Upper lobe of left lung (tissue), 6 donors: ENCODE measurements at regions not wholly inside any gene's neighbourhood (a gene's known extent, or its start where the extent isn't known, plus 50 kb on each side); places are given as distances from the start of the nearest gene placed in this dataset.
A peak's percentile ranks its signal among the peaks of the same experiment; 100 is the strongest.

Experiments used
- ATAC-seq, 2 donors: fragments of 200-7000 bp; cut with Tn5 transposase; one replicate each; pipeline ENCODE4 v1.9.1; 2022; ENCODE audit warnings: mild to moderate bottlenecking in 2 of 2, moderate library complexity in 2 of 2; ENCODE audit not compliant: low FRiP score in 2 of 2
- DNase-seq, 2 donors: peaks; one replicate each; pipeline ENCODE4 v3.0.0-alpha.2; 2019 to 2020
- H3K27ac ChIP-seq, 4 donors: fragments of 200-600 bp; sonication (generic); one replicate each; pipeline ENCODE4 v1.5.1; 2016 to 2019
- H3K27me3 ChIP-seq, 4 donors: fragments of 200-600 bp; sonication (generic); one replicate each; pipeline ENCODE4 v1.5.1; 2017 to 2019
- H3K36me3 ChIP-seq, 4 donors: fragments of 200-600 bp; sonication (generic); one replicate each; pipeline ENCODE4 v1.5.1; 2016 to 2019
- H3K4me1 ChIP-seq, 4 donors: fragments of 200-600 bp; sonication (generic); one replicate each; pipeline ENCODE4 v1.5.1; 2018 to 2019
- H3K4me3 ChIP-seq, 4 donors: fragments of 200-600 bp; sonication (generic); one replicate each; pipeline ENCODE4 v1.5.1; 2017 to 2019; ENCODE audit warnings: mild to moderate bottlenecking in 2 of 4, moderate library complexity in 1 of 4
- H3K9me3 ChIP-seq, 4 donors: fragments of 200-600 bp; sonication (generic); one replicate each; pipeline ENCODE4 v1.5.1; 2018 to 2019
- EP300 ChIP-seq, 4 donors: sonication (generic); formaldehyde crosslinking; IDR thresholded peaks; one replicate each; pipeline ENCODE4 v1.5.1; 2017; ENCODE audit warnings: antibody characterized with exemption in 4 of 4, control low read depth in 2 of 4
- POLR2A ChIP-seq, 4 donors: fragments of 450-650 bp; IDR thresholded peaks; one replicate each; pipeline ENCODE4 v1.5.1; 2016 to 2017; ENCODE audit warnings: antibody characterized with exemption in 4 of 4, mild to moderate bottlenecking in 2 of 4
- POLR2AphosphoS5 ChIP-seq, 2 donors: sonication (generic); formaldehyde crosslinking; IDR thresholded peaks; one replicate each; pipeline ENCODE4 v1.5.1; 2017; ENCODE audit warnings: antibody characterized with exemption in 2 of 2
- WGBS, 2 donors: methylation state at CpG; one replicate each; pipeline ENCODE4 v1.1.5; 2017 to 2018; 5-methylcytosine and 5-hydroxymethylcytosine counted together
- TF ChIP-seq, protein P1 (sequence below), 6 experiments: fragments of 450-650 bp in 4 of 6; fragments of 200-600 bp in 2 of 6; sonication (generic) in 2 of 6; IDR thresholded peaks; one replicate each; pipeline ENCODE4 v1.5.1; 2016 to 2019; ENCODE audit warnings: antibody characterized with exemption in 6 of 6
- donor health status: DM: no; HTN: no; CAD: no; lungs with moderate emphysema.
- donor health status: DM: no; HTN: yes; CAD: no; lungs with severe emphysema.

DNA sequence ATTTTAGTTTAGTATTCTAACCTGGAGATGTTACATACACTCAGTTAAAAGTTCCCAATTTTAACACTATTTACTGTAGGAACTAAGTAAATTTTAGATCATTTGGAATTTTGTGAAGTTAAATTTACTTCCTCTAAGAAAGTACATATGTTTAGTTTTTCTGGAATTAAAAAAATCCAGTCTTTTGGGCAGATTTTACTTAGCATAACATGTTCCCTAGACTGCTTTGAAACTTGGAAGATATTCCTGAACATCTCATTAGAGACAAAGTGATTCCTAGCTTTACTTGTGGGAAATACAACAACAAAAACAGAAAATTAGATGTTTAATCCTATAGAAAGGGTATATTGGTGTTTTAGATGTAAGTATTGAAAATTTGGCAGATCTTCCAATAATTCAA, 930.0 kb upstream of the PTPRD start:
- no peak overlapping the region for H3K4me3 ChIP-seq
- no peak overlapping the region for H3K27ac ChIP-seq
- H3K27me3 ChIP-seq, result no peaks in the 10 kb centered on the region
- no peaks in the 10 kb centered on the region for H3K36me3 ChIP-seq
- DNase-seq, result no peak
- no peaks in the 10 kb centered on the region for H3K9me3 ChIP-seq
- no peaks in the 10 kb centered on the region for H3K4me1 ChIP-seq
- ATAC-seq, result no peak
- TF ChIP-seq POLR2AphosphoS5 (IDR thresholded peaks at IDR 0.05) (no peak), POLR2A (IDR thresholded peaks at IDR 0.05) (no peak), EP300 (IDR thresholded peaks at IDR 0.05) (no peak)
- TF ChIP-seq, protein P1, sequence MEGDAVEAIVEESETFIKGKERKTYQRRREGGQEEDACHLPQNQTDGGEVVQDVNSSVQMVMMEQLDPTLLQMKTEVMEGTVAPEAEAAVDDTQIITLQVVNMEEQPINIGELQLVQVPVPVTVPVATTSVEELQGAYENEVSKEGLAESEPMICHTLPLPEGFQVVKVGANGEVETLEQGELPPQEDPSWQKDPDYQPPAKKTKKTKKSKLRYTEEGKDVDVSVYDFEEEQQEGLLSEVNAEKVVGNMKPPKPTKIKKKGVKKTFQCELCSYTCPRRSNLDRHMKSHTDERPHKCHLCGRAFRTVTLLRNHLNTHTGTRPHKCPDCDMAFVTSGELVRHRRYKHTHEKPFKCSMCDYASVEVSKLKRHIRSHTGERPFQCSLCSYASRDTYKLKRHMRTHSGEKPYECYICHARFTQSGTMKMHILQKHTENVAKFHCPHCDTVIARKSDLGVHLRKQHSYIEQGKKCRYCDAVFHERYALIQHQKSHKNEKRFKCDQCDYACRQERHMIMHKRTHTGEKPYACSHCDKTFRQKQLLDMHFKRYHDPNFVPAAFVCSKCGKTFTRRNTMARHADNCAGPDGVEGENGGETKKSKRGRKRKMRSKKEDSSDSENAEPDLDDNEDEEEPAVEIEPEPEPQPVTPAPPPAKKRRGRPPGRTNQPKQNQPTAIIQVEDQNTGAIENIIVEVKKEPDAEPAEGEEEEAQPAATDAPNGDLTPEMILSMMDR (IDR thresholded peaks at IDR 0.05), result no peak

GRCh38 chr9:11546231-11546630, 933.4 kb upstream of the PTPRD start:
- Histone ChIP-seq H3K4me1 (no peaks in the 10 kb centered on the region), H3K4me3 (no peak overlapping the region), H3K27me3 (no peaks in the 10 kb centered on the region), H3K36me3 (no peaks in the 10 kb centered on the region), H3K27ac (no peak overlapping the region), H3K9me3 (no peaks in the 10 kb centered on the region)
- ATAC-seq (no peak), DNase-seq (no peak)
- TF ChIP-seq, protein P1 (IDR thresholded peaks at IDR 0.05), result no peak
- TF ChIP-seq EP300 (IDR thresholded peaks at IDR 0.05), result no peak
- no peak for TF ChIP-seq POLR2AphosphoS5 (IDR thresholded peaks at IDR 0.05)
- TF ChIP-seq POLR2A (IDR thresholded peaks at IDR 0.05), result no peak
- WGBS, 2 donors, result 56 to 59% methylated on average over 3 of the region's 3 CpGs

DNA sequence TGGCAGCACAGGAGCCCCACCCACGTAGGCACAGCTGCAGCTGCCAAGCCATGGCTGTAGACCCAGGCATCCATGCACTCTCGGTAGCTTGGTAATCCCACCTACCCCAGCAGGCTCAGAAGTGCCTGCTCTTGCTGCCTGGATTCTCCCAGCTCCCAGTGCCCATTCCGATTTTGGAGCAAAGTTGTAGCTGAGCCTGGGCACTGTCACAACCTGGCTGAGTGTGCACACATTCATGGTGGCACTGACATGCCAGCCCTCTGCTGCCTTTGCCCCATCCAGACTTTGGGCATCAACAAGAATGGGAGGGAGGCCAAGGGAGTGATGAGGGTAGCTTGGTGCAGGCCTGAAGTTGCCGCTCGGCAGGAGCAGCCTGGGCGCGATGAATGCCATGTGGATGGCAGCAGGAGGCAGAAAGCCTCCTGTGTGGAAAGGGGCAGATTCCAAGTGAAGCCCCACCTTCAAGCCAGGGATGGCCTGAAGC, 936.6 kb upstream of the PTPRD start:
- peak in 1 of 2 donors; percentile 57 for ATAC-seq
- peak in 1 of 2 donors; percentile 36 for DNase-seq
- 91 to 94% methylated on average over 6 to 7 of the region's 7 CpGs for WGBS, 2 donors
- Histone ChIP-seq H3K4me3 (no peak overlapping the region), H3K27ac (no peak overlapping the region), H3K9me3 (no peaks in the 10 kb centered on the region), H3K27me3 (no peaks in the 10 kb centered on the region), H3K36me3 (no peaks in the 10 kb centered on the region), H3K4me1 (no peaks in the 10 kb centered on the region)
- TF ChIP-seq POLR2A (IDR thresholded peaks at IDR 0.05), result no peak
- no peak for TF ChIP-seq POLR2AphosphoS5 (IDR thresholded peaks at IDR 0.05)
- no peak for TF ChIP-seq EP300 (IDR thresholded peaks at IDR 0.05)

DNA sequence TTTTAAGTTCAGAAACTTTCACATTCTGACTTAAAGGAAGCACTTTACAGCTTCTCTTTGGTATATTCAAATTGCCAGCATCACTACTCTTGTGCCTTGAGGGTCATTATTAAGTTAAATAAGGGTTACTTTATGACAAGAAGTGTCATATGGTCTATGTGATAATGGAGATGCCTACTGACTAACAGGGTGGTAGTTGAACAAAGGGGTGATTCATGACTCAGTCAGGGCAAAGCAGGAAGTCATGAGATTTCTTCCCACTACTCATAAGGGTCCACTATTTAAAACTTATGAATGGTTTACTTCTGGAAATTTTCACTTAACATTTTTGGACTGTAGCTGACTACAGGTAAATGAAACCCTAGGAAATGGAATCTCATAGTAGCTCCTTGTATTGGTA, 938.3 kb upstream of the PTPRD start:
- Histone ChIP-seq H3K27me3 (no peaks in the 10 kb centered on the region), H3K9me3 (no peaks in the 10 kb centered on the region), H3K36me3 (no peaks in the 10 kb centered on the region), H3K4me3 (no peak overlapping the region), H3K4me1 (no peaks in the 10 kb centered on the region), H3K27ac (no peak overlapping the region)
- DNase-seq (no peak), ATAC-seq (no peak)
- TF ChIP-seq POLR2A (IDR thresholded peaks at IDR 0.05) (no peak), POLR2AphosphoS5 (IDR thresholded peaks at IDR 0.05) (no peak), EP300 (IDR thresholded peaks at IDR 0.05) (no peak)
- TF ChIP-seq, protein P1 (IDR thresholded peaks at IDR 0.05), result no peak

- TF ChIP-seq, protein P1 (IDR thresholded peaks at IDR 0.05), result no peak
- TF ChIP-seq POLR2AphosphoS5 (IDR thresholded peaks at IDR 0.05) (no peak), POLR2A (IDR thresholded peaks at IDR 0.05) (no peak), EP300 (IDR thresholded peaks at IDR 0.05) (no peak)
Measured at GRCh38 chr9:11558043-11558442, 945.2 kb upstream of the PTPRD start.

More at GRCh38 chr9:11558043-11558442, 945.2 kb upstream of the PTPRD start:
- Histone ChIP-seq H3K27ac (no peak overlapping the region), H3K36me3 (no peaks in the 10 kb centered on the region), H3K9me3 (no peaks in the 10 kb centered on the region), H3K27me3 (no peaks in the 10 kb centered on the region), H3K4me1 (no peaks in the 10 kb centered on the region), H3K4me3 (no peak overlapping the region)
- 75 to 77% methylated on average over 2 of the region's 2 CpGs for WGBS, 2 donors
- no peak for ATAC-seq
- DNase-seq, result no peak
